SU-DHL-6 (cell line): ENCODE measurements at regions not wholly inside any gene's neighbourhood (a gene's known extent, or its start where the extent isn't known, plus 50 kb on each side); places are given as distances from the start of the nearest gene placed in this dataset.

Experiments used
- EZH2phosphoT487 ChIP-seq: fragments of 200-600 bp; sonication (generic), shearing (Covaris generic); conservative IDR thresholded peaks from 2 replicates; pipeline ENCODE4 v1.6.1; 2018; ENCODE audit warnings: mild to moderate bottlenecking, antibody characterized with exemption, low read length, moderate library complexity, mixed read lengths
- TF ChIP-seq, protein P1 (sequence below): fragments of 200-600 bp; sonication (generic); IDR thresholded peaks from one replicate; pipeline ENCODE4 v1.5.1; 2017; ENCODE audit warnings: antibody characterized with exemption, mild to moderate bottlenecking, low read length, moderate library complexity; ENCODE audit not compliant: insufficient read depth, poor library complexity, severe bottlenecking

DNA sequence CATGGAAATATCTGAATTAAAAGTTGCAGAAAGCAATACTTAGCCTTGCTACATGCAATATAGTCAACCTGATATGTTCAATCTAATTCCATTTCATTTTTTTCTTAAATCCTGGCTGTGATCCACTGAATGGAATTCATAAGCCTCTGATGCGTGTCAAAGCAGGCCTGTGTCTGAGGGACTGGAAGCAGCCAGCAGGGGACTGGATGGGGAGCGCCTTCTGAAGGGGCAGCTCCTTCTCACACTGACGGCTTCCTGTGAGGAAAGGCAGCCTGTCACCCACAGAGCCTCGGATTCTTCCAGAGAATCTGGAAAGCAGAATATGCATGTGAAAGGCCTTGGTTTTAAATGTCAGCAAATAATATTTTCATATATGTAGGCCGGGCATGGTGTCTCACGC lies 73.5 kb downstream of the KCNF1 start:
- TF ChIP-seq, protein P1, sequence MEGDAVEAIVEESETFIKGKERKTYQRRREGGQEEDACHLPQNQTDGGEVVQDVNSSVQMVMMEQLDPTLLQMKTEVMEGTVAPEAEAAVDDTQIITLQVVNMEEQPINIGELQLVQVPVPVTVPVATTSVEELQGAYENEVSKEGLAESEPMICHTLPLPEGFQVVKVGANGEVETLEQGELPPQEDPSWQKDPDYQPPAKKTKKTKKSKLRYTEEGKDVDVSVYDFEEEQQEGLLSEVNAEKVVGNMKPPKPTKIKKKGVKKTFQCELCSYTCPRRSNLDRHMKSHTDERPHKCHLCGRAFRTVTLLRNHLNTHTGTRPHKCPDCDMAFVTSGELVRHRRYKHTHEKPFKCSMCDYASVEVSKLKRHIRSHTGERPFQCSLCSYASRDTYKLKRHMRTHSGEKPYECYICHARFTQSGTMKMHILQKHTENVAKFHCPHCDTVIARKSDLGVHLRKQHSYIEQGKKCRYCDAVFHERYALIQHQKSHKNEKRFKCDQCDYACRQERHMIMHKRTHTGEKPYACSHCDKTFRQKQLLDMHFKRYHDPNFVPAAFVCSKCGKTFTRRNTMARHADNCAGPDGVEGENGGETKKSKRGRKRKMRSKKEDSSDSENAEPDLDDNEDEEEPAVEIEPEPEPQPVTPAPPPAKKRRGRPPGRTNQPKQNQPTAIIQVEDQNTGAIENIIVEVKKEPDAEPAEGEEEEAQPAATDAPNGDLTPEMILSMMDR: no peak
- no peak for TF ChIP-seq EZH2phosphoT487
